ENCODE measurements at regions not wholly inside any gene's neighbourhood (a gene's known extent, or its start where the extent isn't known, plus 50 kb on each side); places are given as distances from the start of the nearest gene placed in this dataset.
"Not testable (repeated sequence)": the region's sequence is repeated elsewhere in the genome, so short reads cannot be mapped to it uniquely, and the experiment has no call there.

DNA sequence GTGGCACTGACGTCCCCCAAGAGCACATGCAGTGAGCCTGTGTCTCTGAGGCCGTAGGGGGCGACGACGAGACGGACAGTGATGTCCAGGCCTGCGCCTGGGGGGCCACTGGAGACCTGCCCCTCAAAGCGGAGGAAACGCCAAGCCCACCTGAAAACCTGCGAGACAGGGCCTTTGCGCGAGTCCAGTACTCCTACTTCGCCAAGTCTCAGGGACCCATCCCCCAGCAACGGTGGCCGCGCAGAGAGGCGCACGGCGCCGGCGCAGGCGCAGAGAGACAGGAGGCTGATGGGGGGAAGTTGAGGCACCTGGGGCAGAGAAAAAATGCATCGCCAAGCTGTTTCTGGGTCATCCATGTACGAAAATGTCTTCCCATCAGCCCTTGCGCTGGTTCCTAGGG, 1580.6 kb downstream of the FOXD4L5 start:
- H3K27me3 ChIP-seq; DNase-seq; intact Hi-C loops (cut with DNase I; ENCODE audit: low total_unique reads); H3K36me3 ChIP-seq; H3K4me3 ChIP-seq; in situ Hi-C loops (cut with MboI; ENCODE audit: low pct_ligation_motif_present in 1 of 4, low pct_unique_long_range_greater_than_20kb in 1 of 4, low sequenced_read_pairs in 3 of 4); H3K9me3 ChIP-seq; H3K27ac ChIP-seq; H3K4me1 ChIP-seq: not testable (repeated sequence)
- WGBS, 2 donors (ENCODE audit: low coverage in 1 of 2), result 91% methylated on average over 25 of the region's 25 CpGs; no CpG with 5 or more reads in 1 of the 2 donors

GRCh38 chr9:63703670-63704069, 1581.3 kb downstream of the FOXD4L5 start:
- WGBS, 2 donors (ENCODE audit: low coverage in 1 of 2), result 84% methylated on average over 21 of the region's 38 CpGs; no CpG with 5 or more reads in 1 of the 2 donors
- H3K4me1 ChIP-seq; in situ Hi-C loops (cut with MboI; ENCODE audit: low pct_ligation_motif_present in 1 of 4, low pct_unique_long_range_greater_than_20kb in 1 of 4, low sequenced_read_pairs in 3 of 4); H3K27me3 ChIP-seq; H3K9me3 ChIP-seq; H3K4me3 ChIP-seq; H3K36me3 ChIP-seq; intact Hi-C loops (cut with DNase I; ENCODE audit: low total_unique reads): not testable (repeated sequence)
- peak overlapping the region in 1 of 4 donors; percentile 41 for H3K27ac ChIP-seq
- DNase-seq, result peak; percentile 23

DNA sequence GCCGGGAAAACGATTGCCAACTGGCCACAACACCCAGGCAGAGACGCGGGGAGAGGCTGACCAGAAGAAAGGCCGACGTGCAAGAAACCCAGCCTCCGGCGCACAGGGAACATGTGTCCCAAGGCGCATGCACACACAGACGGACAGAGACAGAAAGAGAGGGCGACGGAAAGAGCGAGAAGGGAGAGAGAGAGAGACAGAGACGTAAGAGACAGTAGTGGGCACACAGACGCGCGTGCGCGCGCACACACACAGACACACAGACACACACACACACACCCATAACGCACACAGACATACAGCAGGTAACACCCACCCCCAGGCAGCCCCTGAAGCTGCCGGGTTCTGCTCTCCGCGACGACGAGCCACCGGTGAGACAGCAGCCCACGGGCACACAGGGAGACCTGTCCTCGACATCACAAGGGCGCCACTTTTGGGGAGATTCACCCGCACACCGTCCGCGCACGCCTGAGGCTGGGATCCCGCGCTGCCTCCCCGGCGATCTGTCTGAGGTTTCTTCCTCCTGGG, 1581.8 kb downstream of the FOXD4L5 start:
- in situ Hi-C loops (cut with MboI; ENCODE audit: low pct_ligation_motif_present in 1 of 4, low pct_unique_long_range_greater_than_20kb in 1 of 4, low sequenced_read_pairs in 3 of 4); H3K27me3 ChIP-seq; H3K36me3 ChIP-seq; intact Hi-C loops (cut with DNase I; ENCODE audit: low total_unique reads); H3K4me1 ChIP-seq; H3K4me3 ChIP-seq; DNase-seq; H3K9me3 ChIP-seq: not testable (repeated sequence)
- WGBS, 2 donors (ENCODE audit: low coverage in 1 of 2), result 83 to 86% methylated on average over 14 to 27 of the region's 39 CpGs
- H3K27ac ChIP-seq, result peak overlapping the region in 1 of 4 donors; percentile 41

Small RNA genes in the stretch of these regions (small RNA-seq; reads per million reads assigned to genes)
- 0 reads per million in 4 donors for gene MIR4477B
- 0 reads per million in 4 donors for gene PTGER4P3
- gene RNA5SP284, result 0 reads per million in 4 donors

Data from transverse colon (tissue), 4 donors.